ENCODE measurements at regions not wholly inside any gene's neighbourhood (a gene's known extent, or its start where the extent isn't known, plus 50 kb on each side); places are given as distances from the start of the nearest gene placed in this dataset.

GRCh38 chr6:94344866-94345265 lies 925.5 kb upstream of the EPHA7 start:
- TF ChIP-seq CTCF (IDR thresholded peaks at IDR 0.05) = no peak
- no peak for TF ChIP-seq POLR2A (IDR thresholded peaks at IDR 0.05)
- Histone ChIP-seq H3K9me3 (no peaks in the 10 kb centered on the region), H3K4me1 (no peaks in the 10 kb centered on the region), H3K36me3 (no peaks in the 10 kb centered on the region), H3K4me3 (no peak overlapping the region), H3K27me3 (no peaks in the 10 kb centered on the region), H3K27ac (no peak overlapping the region)
- intact Hi-C loops (cut with DNase I; ENCODE audit: low total_unique reads) = no loop called here
- no peak for DNase-seq

- no peak overlapping the region for H3K4me3 ChIP-seq
- DNase-seq = no peak
- no peaks in the 10 kb centered on the region for H3K36me3 ChIP-seq
- no peak overlapping the region for H3K27ac ChIP-seq
- H3K4me1 ChIP-seq = no peaks in the 10 kb centered on the region
- intact Hi-C loops (cut with DNase I; ENCODE audit: low total_unique reads) = no loop called here
- H3K9me3 ChIP-seq = no peaks in the 10 kb centered on the region
- H3K27me3 ChIP-seq = no peaks in the 10 kb centered on the region
- no peak for TF ChIP-seq POLR2A (IDR thresholded peaks at IDR 0.05)
- TF ChIP-seq CTCF (IDR thresholded peaks at IDR 0.05) = no peak
These were observed 921.8 kb upstream of the EPHA7 start for GRCh38 chr6:94341173-94341572.

- TF ChIP-seq POLR2A (IDR thresholded peaks at IDR 0.05) = no peak
These were observed 904.5 kb upstream of the EPHA7 start for GRCh38 chr6:94323853-94324252.

GRCh38 chr6:94300424-94301144 lies 881.2 kb upstream of the EPHA7 start:
- Histone ChIP-seq H3K9me3 (no peaks in the 10 kb centered on the region), H3K27me3 (no peaks in the 10 kb centered on the region), H3K27ac (no peak overlapping the region), H3K4me1 (no peaks in the 10 kb centered on the region), H3K4me3 (no peak overlapping the region), H3K36me3 (no peaks in the 10 kb centered on the region)
- DNase-seq = no peak
- TF ChIP-seq CTCF (IDR thresholded peaks at IDR 0.05) = no peak
- no peak for TF ChIP-seq POLR2A (IDR thresholded peaks at IDR 0.05)
- intact Hi-C loops (cut with DNase I; ENCODE audit: low total_unique reads) = no loop called here

More at GRCh38 chr6:94323853-94324252, 904.5 kb upstream of the EPHA7 start:
- Histone ChIP-seq H3K27me3 (no peaks in the 10 kb centered on the region), H3K4me3 (no peak overlapping the region), H3K27ac (no peak overlapping the region), H3K4me1 (no peaks in the 10 kb centered on the region), H3K9me3 (no peaks in the 10 kb centered on the region), H3K36me3 (no peaks in the 10 kb centered on the region)
- intact Hi-C loops (cut with DNase I; ENCODE audit: low total_unique reads) = no loop called here
- DNase-seq = no peak

- H3K27me3 ChIP-seq = no peaks in the 10 kb centered on the region
- H3K4me3 ChIP-seq = no peak overlapping the region
- H3K27ac ChIP-seq = no peak overlapping the region
- intact Hi-C loops (cut with DNase I; ENCODE audit: low total_unique reads) = no loop called here
- DNase-seq = no peak
- no peaks in the 10 kb centered on the region for H3K9me3 ChIP-seq
- no peaks in the 10 kb centered on the region for H3K36me3 ChIP-seq
- TF ChIP-seq POLR2A (IDR thresholded peaks at IDR 0.05) = no peak
- no peak for TF ChIP-seq CTCF (IDR thresholded peaks at IDR 0.05)
- H3K4me1 ChIP-seq = no peaks in the 10 kb centered on the region
These were observed 869.8 kb upstream of the EPHA7 start for GRCh38 chr6:94289131-94289530.

GRCh38 chr6:94278146-94278545 lies 858.8 kb upstream of the EPHA7 start:
- DNase-seq = no peak
- no peak overlapping the region for H3K4me3 ChIP-seq
- H3K27ac ChIP-seq = no peak overlapping the region
- no peaks in the 10 kb centered on the region for H3K27me3 ChIP-seq
- intact Hi-C loops (cut with DNase I; ENCODE audit: low total_unique reads) = no loop called here
- TF ChIP-seq POLR2A (IDR thresholded peaks at IDR 0.05) (no peak), CTCF (IDR thresholded peaks at IDR 0.05) (no peak)
- H3K4me1 ChIP-seq = no peaks in the 10 kb centered on the region
- no peaks in the 10 kb centered on the region for H3K36me3 ChIP-seq
- H3K9me3 ChIP-seq = no peaks in the 10 kb centered on the region
